NCI-H82 (cell line): ENCODE measurements at regions not wholly inside any gene's neighbourhood (a gene's known extent, or its start where the extent isn't known, plus 50 kb on each side); places are given as distances from the start of the nearest gene placed in this dataset.

Experiments
- DNase-seq: peaks from one replicate; lab custom pipeline; 2025; lab: John Stamatoyannopoulos, UW

- no peak for DNase-seq
These were observed 314.9 kb downstream of the COG6 start for GRCh38 chr13:39970177-39970846.

GRCh38 chr13:39971526-39971925, 316.1 kb downstream of the COG6 start:
- DNase-seq, result no peak

- DNase-seq, result no peak
These were observed 321.0 kb downstream of the COG6 start for GRCh38 chr13:39976481-39976880.

- DNase-seq, result no peak
These were observed 325.6 kb downstream of the COG6 start for GRCh38 chr13:39981056-39981455.

- DNase-seq, result no peak
These were observed 327.3 kb downstream of the COG6 start for GRCh38 chr13:39982745-39983144.

GRCh38 chr13:39985071-39985470, 329.6 kb downstream of the COG6 start:
- DNase-seq, result no peak

- no peak for DNase-seq
These were observed 332.9 kb downstream of the COG6 start for GRCh38 chr13:39988351-39988750.

GRCh38 chr13:39998166-39998565, 342.7 kb downstream of the COG6 start:
- DNase-seq, result no peak

- DNase-seq, result no peak
These were observed 346.6 kb downstream of the COG6 start for GRCh38 chr13:40002016-40002415.

GRCh38 chr13:40013554-40013953, 358.1 kb downstream of the COG6 start:
- DNase-seq, result no peak

- no peak for DNase-seq
These were observed 361.6 kb downstream of the COG6 start for GRCh38 chr13:40016953-40017660.

GRCh38 chr13:40017662-40018262, 362.3 kb downstream of the COG6 start:
- DNase-seq, result no peak

- no peak for DNase-seq
These were observed 368.2 kb downstream of the COG6 start for GRCh38 chr13:40023595-40024203.

- DNase-seq, result no peak
These were observed 368.9 kb downstream of the COG6 start for GRCh38 chr13:40024204-40024966.

GRCh38 chr13:40024967-40025714, 369.7 kb downstream of the COG6 start:
- no peak for DNase-seq

GRCh38 chr13:40026174-40026585, 370.7 kb downstream of the COG6 start:
- DNase-seq, result no peak

- no peak for DNase-seq
These were observed 371.3 kb downstream of the COG6 start for GRCh38 chr13:40026741-40027140.

- DNase-seq, result no peak
These were observed 373.0 kb downstream of the COG6 start for GRCh38 chr13:40028446-40028845.

- no peak for DNase-seq
These were observed 375.6 kb downstream of the COG6 start for GRCh38 chr13:40031031-40031430.

- no peak for DNase-seq
These were observed 383.6 kb downstream of the COG6 start for GRCh38 chr13:40039061-40039460.

GRCh38 chr13:40042991-40043390, 387.5 kb downstream of the COG6 start:
- DNase-seq, result no peak
